Mammary epithelial cell (primary cell): ENCODE measurements at regions not wholly inside any gene's neighbourhood (a gene's known extent, or its start where the extent isn't known, plus 50 kb on each side); places are given as distances from the start of the nearest gene placed in this dataset.

Source experiments
- CTCF ChIP-seq, 2 donors: IDR thresholded peaks in 1 of 2; conservative IDR thresholded peaks in 1 of 2; 2 replicates each; pipeline ENCODE4 v1.5.1; 2011 to 2012; ENCODE audit warnings: inconsistent platforms in 2 of 2, low read length in 2 of 2, mild to moderate bottlenecking in 2 of 2, control low read depth in 1 of 2, low read depth in 1 of 2; ENCODE audit not compliant: insufficient read depth in 1 of 2; ENCODE audit errors: extremely low read depth in 1 of 2
- EZH2 ChIP-seq: IDR thresholded peaks from 2 replicates; pipeline ENCODE4 v1.6.1; 2012; ENCODE audit warnings: low read length, inconsistent platforms, borderline replicate concordance

DNA sequence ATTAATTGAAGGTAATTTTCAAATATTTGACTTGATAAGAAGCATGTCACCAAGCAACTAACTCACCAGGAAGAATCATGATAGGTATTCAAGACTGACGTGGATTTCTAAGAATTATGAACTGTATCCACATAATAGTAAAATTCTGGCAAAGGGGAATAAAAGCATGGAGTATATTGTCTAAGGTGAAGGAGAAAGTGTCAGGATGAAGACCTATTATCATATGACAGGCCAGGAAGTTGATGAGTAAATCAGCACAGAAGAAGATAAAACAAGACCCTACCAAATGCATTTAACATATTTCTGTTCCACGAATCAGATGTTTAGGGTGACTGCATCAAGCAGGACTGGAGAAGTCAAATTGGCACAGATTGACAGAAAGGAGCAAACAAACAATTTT, 362.7 kb upstream of the MMS22L start:
- TF ChIP-seq CTCF (conservative IDR thresholded peaks at IDR 0.05 in 1 of 2, IDR thresholded peaks at IDR 0.05 in 1 of 2; ENCODE audit: extremely low read depth in 1 of 2, insufficient read depth in 1 of 2, low read depth in 1 of 2, low read length in 2 of 2) (no peak), EZH2 (no peak)
